GM18868 (cell line): ENCODE measurements at regions not wholly inside any gene's neighbourhood (a gene's known extent, or its start where the extent isn't known, plus 50 kb on each side); places are given as distances from the start of the nearest gene placed in this dataset.

Experiments
- ATAC-seq: cut with Tn5 transposase; IDR thresholded peaks from one replicate; pipeline ENCODE4 v1.9.1; 2021; ENCODE audit warnings: mild to moderate bottlenecking, moderate library complexity; ENCODE audit not compliant: unreplicated experiment

- ATAC-seq = no peak
These were observed 238.3 kb downstream of the HACE1 start for GRCh38 chr6:104621396-104621795.

GRCh38 chr6:104617591-104617990, 242.1 kb downstream of the HACE1 start:
- no peak for ATAC-seq

- no peak for ATAC-seq
These were observed 245.3 kb downstream of the HACE1 start for GRCh38 chr6:104614394-104614793.

DNA sequence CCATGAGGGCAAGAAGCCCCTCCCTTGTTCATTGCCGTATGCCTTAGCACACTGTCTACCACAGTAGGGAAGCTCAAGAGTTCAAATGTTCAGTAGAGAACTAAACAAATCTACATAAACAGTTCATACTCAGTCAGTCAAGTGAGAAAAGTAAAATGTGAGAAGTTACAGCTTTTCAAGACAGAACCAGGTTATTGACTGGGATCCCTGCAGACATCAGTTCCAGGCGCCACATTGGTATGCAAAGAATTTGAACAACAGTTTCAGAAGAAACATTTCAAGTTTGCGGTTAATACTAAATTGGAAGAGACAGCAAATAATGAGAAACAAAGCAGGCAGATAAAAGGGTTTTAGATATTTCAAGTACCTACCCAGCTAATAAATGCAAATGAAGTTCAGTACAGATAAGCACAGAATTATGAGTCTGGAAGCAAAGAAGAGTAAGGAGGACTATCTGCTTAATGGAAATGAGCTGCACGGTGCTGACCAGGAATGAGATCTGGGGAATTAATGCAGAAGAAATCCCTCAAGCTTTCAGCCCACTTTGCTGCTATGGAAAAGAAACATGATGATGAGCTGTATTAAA, 246.2 kb downstream of the HACE1 start:
- ATAC-seq = no peak

DNA sequence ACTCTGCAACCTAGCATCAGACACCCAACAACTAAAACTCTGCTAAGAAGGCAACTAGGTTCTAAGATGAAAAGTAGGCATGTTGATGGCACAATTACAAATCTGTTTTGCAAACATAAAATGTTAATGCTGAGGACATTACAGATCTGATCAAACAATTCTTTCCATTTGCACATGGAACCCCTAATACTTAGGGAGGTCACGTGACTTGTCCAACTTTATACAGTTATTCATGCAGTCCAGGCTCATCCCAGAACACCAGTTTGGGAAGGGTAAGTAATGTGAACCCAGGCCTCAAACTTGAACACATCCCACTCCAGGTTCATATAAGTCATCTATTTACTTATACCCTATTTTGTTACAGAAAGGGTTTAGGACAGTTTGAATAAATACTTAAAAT, 247.2 kb downstream of the HACE1 start:
- ATAC-seq = no peak

DNA sequence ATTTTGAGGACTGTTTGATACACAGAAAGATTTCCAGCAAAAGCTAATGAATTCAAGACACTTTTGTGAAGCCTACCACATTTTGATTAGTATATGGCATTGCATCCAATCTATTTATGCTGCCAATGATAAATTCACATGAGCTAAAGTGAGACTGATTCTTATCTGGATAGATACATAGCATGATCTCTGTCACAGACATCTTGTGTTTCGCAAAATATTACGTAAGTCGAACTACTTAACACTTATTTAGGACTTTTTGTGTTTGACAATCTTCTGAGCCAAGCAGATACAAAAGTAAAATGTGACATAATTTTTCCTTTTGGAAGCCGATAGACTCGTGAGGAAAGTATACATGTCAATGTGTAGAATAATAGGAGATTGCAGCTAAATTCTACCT, 251.6 kb downstream of the HACE1 start:
- ATAC-seq = no peak

- no peak for ATAC-seq
These were observed 252.2 kb downstream of the HACE1 start for GRCh38 chr6:104607501-104607900.

- ATAC-seq = no peak
These were observed 253.4 kb downstream of the HACE1 start for GRCh38 chr6:104606361-104606760.

GRCh38 chr6:104604685-104605084, 255.0 kb downstream of the HACE1 start:
- no peak for ATAC-seq

GRCh38 chr6:104603108-104603745, 256.5 kb downstream of the HACE1 start:
- no peak for ATAC-seq

GRCh38 chr6:104601721-104602120, 258.0 kb downstream of the HACE1 start:
- ATAC-seq = no peak

GRCh38 chr6:104601131-104601651, 258.5 kb downstream of the HACE1 start:
- no peak for ATAC-seq

- ATAC-seq = no peak
These were observed 259.1 kb downstream of the HACE1 start for GRCh38 chr6:104600639-104600931.

DNA sequence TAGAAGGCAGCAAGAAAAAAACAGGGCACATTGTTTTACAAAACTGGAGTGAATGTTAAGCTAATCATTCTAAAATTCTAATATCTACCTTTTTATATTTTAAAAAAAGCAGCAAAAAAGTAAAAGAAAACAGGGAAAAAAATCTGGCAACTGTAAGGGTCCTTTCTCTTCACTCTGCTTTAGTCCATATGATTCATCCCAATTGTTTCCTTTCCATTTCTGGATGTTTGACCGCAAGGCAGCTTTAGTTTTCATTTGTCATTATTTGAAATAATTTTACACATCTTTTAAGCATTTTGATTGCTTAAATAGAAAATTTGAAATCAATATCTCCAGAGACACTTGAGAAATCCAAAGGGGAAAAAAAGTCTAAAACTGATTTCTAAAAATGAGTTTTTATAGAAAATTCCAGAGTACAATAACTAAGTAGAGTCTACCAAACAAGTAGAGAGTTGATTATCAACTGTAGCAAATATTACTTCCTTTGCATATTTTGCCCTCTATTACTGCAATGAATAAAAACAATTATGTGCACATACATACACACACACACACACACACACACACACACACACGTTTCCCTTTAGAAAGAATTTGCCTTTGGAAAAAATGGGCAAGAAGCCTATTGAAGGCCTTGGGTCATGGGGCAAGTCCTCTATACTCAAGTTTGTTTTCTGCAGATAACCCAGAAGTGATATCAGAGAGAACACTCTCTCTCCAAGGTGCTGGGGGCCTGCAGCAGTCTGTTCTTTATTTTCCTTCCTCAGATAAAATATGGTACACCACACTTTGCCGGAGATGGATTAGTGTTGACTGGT, 259.7 kb downstream of the HACE1 start:
- no peak for ATAC-seq

- no peak for ATAC-seq
These were observed 262.1 kb downstream of the HACE1 start for GRCh38 chr6:104597541-104598050.

DNA sequence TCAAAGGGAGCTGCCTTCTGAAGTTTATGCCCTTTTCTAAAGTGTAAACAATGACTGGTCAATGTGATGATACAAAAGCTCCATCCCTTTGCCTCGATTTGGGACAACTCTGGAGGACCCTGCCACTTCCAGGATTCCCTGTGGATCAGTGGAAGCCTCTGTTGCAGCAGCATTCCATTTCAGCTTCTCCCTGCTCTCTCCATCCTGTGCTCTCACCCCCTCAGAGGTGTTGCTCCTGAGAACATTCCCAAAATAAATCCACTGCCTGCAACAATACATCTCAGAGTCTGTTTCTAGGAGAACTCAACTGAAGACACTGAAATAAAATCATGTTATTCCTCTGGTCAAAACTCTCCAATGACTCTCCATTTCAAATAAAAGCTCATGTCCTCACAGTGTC, 263.6 kb downstream of the HACE1 start:
- no peak for ATAC-seq

DNA sequence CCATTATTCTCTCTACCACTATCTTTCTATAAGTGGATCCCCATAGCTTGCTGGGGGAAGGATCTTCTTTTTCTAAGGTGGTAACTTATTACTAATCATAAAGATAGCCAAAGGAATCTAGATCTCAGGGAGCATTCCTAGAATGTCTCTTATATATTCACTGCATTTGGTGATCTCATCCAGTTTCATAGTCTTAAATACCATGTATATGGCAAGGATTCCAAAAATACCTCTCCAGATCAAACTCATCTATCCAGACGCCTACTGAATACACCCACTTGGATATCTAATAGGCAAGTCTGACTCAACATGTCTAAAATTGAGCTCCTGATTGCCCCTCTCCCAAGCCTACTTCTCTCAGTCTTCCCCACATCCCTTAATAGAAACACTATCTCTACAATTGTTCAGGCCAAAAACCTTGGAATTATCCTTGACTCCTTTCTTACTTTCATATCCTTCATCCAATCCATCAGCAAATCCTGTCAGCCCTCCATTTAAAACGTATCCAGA, 264.4 kb downstream of the HACE1 start:
- ATAC-seq = no peak

DNA sequence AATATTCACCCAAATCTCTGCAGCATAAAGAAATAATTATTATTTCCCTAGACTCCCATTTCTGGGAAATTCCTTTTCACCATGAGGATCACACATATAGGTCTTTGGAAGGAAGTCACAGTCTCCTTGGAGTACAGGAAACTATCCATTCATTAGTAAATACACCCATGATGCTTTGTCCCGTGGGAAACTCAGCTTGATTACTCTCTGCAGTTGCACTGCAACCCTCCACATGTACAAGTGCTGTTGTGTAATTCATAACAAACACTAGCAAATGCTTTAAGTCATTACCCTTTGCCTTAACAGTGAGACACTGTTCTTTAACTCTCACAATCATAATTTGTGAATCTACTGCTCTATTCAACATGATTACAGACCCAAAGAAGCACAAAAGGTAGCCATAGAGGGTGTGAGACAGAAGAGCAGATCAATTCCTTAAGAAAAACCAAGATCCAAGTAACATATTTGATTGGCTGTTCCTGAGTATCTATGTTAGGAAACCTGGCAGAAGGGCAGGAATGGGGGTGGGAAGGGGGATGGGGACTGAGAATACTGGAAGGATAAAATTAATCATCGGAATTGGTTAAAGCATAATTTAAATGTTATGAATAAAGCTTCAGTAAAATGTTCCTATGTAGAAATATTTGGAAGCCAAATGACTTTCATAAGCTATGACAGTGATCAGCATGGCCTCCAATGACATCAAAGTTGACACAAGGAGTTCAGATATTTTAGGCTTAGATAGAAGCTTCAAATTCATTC, 268.0 kb downstream of the HACE1 start:
- no peak for ATAC-seq

- no peak for ATAC-seq
These were observed 269.8 kb downstream of the HACE1 start for GRCh38 chr6:104589940-104590339.

DNA sequence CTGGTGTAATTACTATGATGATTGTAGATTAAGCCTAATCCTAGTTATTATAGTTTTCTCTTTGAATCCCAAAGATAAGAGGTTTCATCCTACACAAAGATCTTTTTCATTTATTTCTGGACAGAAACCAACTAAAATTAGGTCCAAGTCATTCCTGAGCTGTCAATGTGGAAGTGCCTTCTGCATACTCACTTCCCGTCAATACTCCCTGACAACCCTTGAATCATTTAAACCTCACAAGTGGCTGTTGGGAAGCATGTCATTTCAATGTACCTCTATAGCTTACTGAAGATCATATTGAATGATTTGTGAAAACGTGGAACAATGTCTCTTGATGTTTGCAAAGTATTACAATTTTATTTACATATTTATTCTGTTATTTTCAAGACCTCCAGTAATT, 274.1 kb downstream of the HACE1 start:
- ATAC-seq = no peak

DNA sequence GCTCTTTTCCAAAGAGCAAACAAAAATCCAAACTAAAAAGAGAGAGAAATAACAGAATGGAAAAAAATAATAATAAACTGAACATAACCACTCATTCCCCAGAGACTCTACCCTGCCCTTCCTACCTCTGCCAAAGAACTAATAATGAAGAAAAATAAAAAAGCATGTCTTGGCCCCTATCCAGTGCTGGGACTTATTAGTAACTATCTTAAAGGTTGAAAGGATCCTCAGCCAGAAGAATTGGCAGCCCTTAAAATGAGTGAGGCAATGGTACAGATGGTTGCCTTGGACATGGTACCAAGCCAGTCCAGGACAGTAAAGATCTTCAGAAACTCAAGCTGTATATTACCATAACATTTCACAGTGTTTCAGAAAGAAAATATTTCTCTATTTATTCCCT, 279.3 kb downstream of the HACE1 start:
- no peak for ATAC-seq
